ENCODE measurements at regions not wholly inside any gene's neighbourhood (a gene's known extent, or its start where the extent isn't known, plus 50 kb on each side); places are given as distances from the start of the nearest gene placed in this dataset.

- no peak for TF ChIP-seq CTCF (conservative IDR thresholded peaks at IDR 0.05; ENCODE audit: low read depth, low read length)
- TF ChIP-seq EZH2 (IDR thresholded peaks at IDR 0.05; ENCODE audit: low read length, unreplicated experiment): no peak
- no peak for TF ChIP-seq EZH2phosphoT487 (IDR thresholded peaks at IDR 0.05; ENCODE audit: borderline replicate concordance, low read length)
Observed at GRCh38 chr7:98731651-98732050, 114.6 kb downstream of the NPTX2 start.

Data from PC-3 (cell line).